ENCODE measurements at regions not wholly inside any gene's neighbourhood (a gene's known extent, or its start where the extent isn't known, plus 50 kb on each side); places are given as distances from the start of the nearest gene placed in this dataset.

GRCh38 chr10:130809181-130809580 is 502.3 kb downstream of the TCERG1L start:
- no peaks in the 10 kb centered on the region for H3K4me1 ChIP-seq (ENCODE audit: control insufficient read depth in 2 of 3, insufficient read depth in 2 of 3, low read depth in 1 of 3, low read length in 3 of 3)
- H3K9ac ChIP-seq (ENCODE audit: low read length in 3 of 3), result no peak overlapping the region
- TF ChIP-seq, protein P1, sequence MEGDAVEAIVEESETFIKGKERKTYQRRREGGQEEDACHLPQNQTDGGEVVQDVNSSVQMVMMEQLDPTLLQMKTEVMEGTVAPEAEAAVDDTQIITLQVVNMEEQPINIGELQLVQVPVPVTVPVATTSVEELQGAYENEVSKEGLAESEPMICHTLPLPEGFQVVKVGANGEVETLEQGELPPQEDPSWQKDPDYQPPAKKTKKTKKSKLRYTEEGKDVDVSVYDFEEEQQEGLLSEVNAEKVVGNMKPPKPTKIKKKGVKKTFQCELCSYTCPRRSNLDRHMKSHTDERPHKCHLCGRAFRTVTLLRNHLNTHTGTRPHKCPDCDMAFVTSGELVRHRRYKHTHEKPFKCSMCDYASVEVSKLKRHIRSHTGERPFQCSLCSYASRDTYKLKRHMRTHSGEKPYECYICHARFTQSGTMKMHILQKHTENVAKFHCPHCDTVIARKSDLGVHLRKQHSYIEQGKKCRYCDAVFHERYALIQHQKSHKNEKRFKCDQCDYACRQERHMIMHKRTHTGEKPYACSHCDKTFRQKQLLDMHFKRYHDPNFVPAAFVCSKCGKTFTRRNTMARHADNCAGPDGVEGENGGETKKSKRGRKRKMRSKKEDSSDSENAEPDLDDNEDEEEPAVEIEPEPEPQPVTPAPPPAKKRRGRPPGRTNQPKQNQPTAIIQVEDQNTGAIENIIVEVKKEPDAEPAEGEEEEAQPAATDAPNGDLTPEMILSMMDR (IDR thresholded peaks at IDR 0.05; ENCODE audit: borderline replicate concordance, extremely low read depth, insufficient read depth), result no peak
- no peaks in the 10 kb centered on the region for H3K27me3 ChIP-seq (ENCODE audit: control insufficient read depth, insufficient read depth, low read length)
- FAIRE-seq, result no peak
- intact Hi-C loops (cut with DNase I), result no loop called here
- H3K4me3 ChIP-seq (ENCODE audit: low read length in 3 of 3), result no peak overlapping the region
- no peaks in the 10 kb centered on the region for H3K36me3 ChIP-seq (ENCODE audit: control insufficient read depth in 2 of 3, insufficient read depth in 3 of 3, low read length in 3 of 3)
- H3K27ac ChIP-seq (ENCODE audit: low read depth in 2 of 2, low read length in 2 of 2), result no peak overlapping the region
- no peak for DNase-seq
- no peaks in the 10 kb centered on the region for H3K9me3 ChIP-seq (ENCODE audit: control insufficient read depth in 2 of 3, insufficient read depth in 1 of 3, low read length in 3 of 3)

GRCh38 chr10:130809761-130810515 is 501.6 kb downstream of the TCERG1L start:
- no peak for FAIRE-seq
- intact Hi-C loops (cut with DNase I), result no loop called here
- Histone ChIP-seq H3K27ac (ENCODE audit: low read depth in 2 of 2, low read length in 2 of 2) (no peak overlapping the region), H3K36me3 (ENCODE audit: control insufficient read depth in 2 of 3, insufficient read depth in 3 of 3, low read length in 3 of 3) (no peaks in the 10 kb centered on the region), H3K4me3 (ENCODE audit: low read length in 3 of 3) (no peak overlapping the region), H3K9ac (ENCODE audit: low read length in 3 of 3) (no peak overlapping the region), H3K4me1 (ENCODE audit: control insufficient read depth in 2 of 3, insufficient read depth in 2 of 3, low read depth in 1 of 3, low read length in 3 of 3) (no peaks in the 10 kb centered on the region), H3K9me3 (ENCODE audit: control insufficient read depth in 2 of 3, insufficient read depth in 1 of 3, low read length in 3 of 3) (no peaks in the 10 kb centered on the region), H3K27me3 (ENCODE audit: control insufficient read depth, insufficient read depth, low read length) (no peaks in the 10 kb centered on the region)
- TF ChIP-seq, protein P1 (IDR thresholded peaks at IDR 0.05; ENCODE audit: borderline replicate concordance, extremely low read depth, insufficient read depth), result no peak
- DNase-seq, result no peak

- Histone ChIP-seq H3K9me3 (ENCODE audit: control insufficient read depth in 2 of 3, insufficient read depth in 1 of 3, low read length in 3 of 3) (no peaks in the 10 kb centered on the region), H3K27me3 (ENCODE audit: control insufficient read depth, insufficient read depth, low read length) (no peaks in the 10 kb centered on the region), H3K4me1 (ENCODE audit: control insufficient read depth in 2 of 3, insufficient read depth in 2 of 3, low read depth in 1 of 3, low read length in 3 of 3) (no peaks in the 10 kb centered on the region), H3K4me3 (ENCODE audit: low read length in 3 of 3) (no peak overlapping the region), H3K27ac (ENCODE audit: low read depth in 2 of 2, low read length in 2 of 2) (no peak overlapping the region), H3K36me3 (ENCODE audit: control insufficient read depth in 2 of 3, insufficient read depth in 3 of 3, low read length in 3 of 3) (no peaks in the 10 kb centered on the region), H3K9ac (ENCODE audit: low read length in 3 of 3) (no peak overlapping the region)
- DNase-seq (peak in 1 of 5 donors; percentile 58), FAIRE-seq (no peak)
- intact Hi-C loops (cut with DNase I), result no loop called here
- TF ChIP-seq, protein P1 (IDR thresholded peaks at IDR 0.05; ENCODE audit: borderline replicate concordance, extremely low read depth, insufficient read depth), result no peak
Measured at GRCh38 chr10:130810856-130811255, 500.7 kb downstream of the TCERG1L start.
